GM23248 (cell line): ENCODE measurements at regions not wholly inside any gene's neighbourhood (a gene's known extent, or its start where the extent isn't known, plus 50 kb on each side); places are given as distances from the start of the nearest gene placed in this dataset.
"Not testable (repeated sequence)": the region's sequence is repeated elsewhere in the genome, so short reads cannot be mapped to it uniquely, and the experiment has no call there.

Source experiments
- DNase-seq: peaks from one replicate; pipeline ENCODE4 v3.0.0-alpha.2; 2015
- H2AFZ ChIP-seq: fragments of 200-600 bp; sonication (generic); 2 replicates; pipeline ENCODE4 v1.6.1; 2016; ENCODE audit warnings: antibody characterized with exemption
- H3F3A ChIP-seq: fragments of 200-600 bp; sonication (generic); 2 replicates; pipeline ENCODE4 v1.6.1; 2016; ENCODE audit warnings: mild to moderate bottlenecking, antibody characterized with exemption, mixed run types; ENCODE audit not compliant: insufficient read depth
- H3K27ac ChIP-seq: fragments of 200-600 bp; sonication (generic); 2 replicates; pipeline ENCODE4 v1.5.1; 2016; ENCODE audit warnings: mild to moderate bottlenecking
- H3K27me3 ChIP-seq: fragments of 200-600 bp; sonication (generic); replicated peaks from 2 replicates; pipeline ENCODE4 v1.6.1; 2016; ENCODE audit warnings: mild to moderate bottlenecking; ENCODE audit not compliant: insufficient read depth
- H3K36me3 ChIP-seq: fragments of 200-600 bp; sonication (generic); 2 replicates; pipeline ENCODE4 v1.6.1; 2016; ENCODE audit warnings: low read depth, mild to moderate bottlenecking
- H3K4me1 ChIP-seq: fragments of 200-600 bp; sonication (generic); 2 replicates; pipeline ENCODE4 v1.6.1; 2016; ENCODE audit warnings: mild to moderate bottlenecking; ENCODE audit not compliant: insufficient read depth
- H3K4me2 ChIP-seq: fragments of 200-600 bp; sonication (generic); one replicate; pipeline ENCODE4 v1.6.1; 2016; ENCODE audit warnings: mild to moderate bottlenecking; ENCODE audit not compliant: unreplicated experiment
- H3K4me3 ChIP-seq: fragments of 200-600 bp; sonication (generic); 2 replicates; pipeline ENCODE4 v1.5.1; 2016; ENCODE audit warnings: mild to moderate bottlenecking
- H3K79me2 ChIP-seq: fragments of 200-600 bp; sonication (generic); 2 replicates; pipeline ENCODE4 v1.6.1; 2016; ENCODE audit warnings: mild to moderate bottlenecking; ENCODE audit not compliant: insufficient read depth
- H3K9ac ChIP-seq: fragments of 200-600 bp; sonication (generic); 2 replicates; pipeline ENCODE4 v1.6.1; 2016; ENCODE audit warnings: mild to moderate bottlenecking
- H3K9me2 ChIP-seq: fragments of 200-600 bp; sonication (generic); 2 replicates; pipeline ENCODE4 v1.6.1; 2016; ENCODE audit warnings: mixed run types, mild to moderate bottlenecking, moderate library complexity; ENCODE audit not compliant: insufficient read depth
- H3K9me3 ChIP-seq: fragments of 200-600 bp; sonication (generic); one replicate; pipeline ENCODE4 v1.6.1; 2017; ENCODE audit warnings: low read depth
- H4K20me1 ChIP-seq: fragments of 200-600 bp; sonication (generic); 2 replicates; pipeline ENCODE4 v1.6.0; 2016; ENCODE audit not compliant: insufficient read depth
- EZH2 ChIP-seq: fragments of 200-600 bp; sonication (generic); IDR thresholded peaks from 2 replicates; pipeline ENCODE4 v1.6.1; 2018; ENCODE audit warnings: antibody characterized with exemption, mild to moderate bottlenecking; ENCODE audit not compliant: insufficient read depth, poor library complexity, severe bottlenecking
- EZH2phosphoT487 ChIP-seq: fragments of 200-600 bp; sonication (generic); IDR thresholded peaks from 2 replicates; pipeline ENCODE4 v1.6.1; 2018; ENCODE audit warnings: antibody characterized with exemption, moderate library complexity, mild to moderate bottlenecking, low read depth; ENCODE audit not compliant: insufficient read depth
- WGBS, 2 experiments: methylation state at CpG; one replicate each; pipeline ENCODE4 v1.1.6; 2015 to 2017; ENCODE audit warnings: low lambda C conversion rate in 2 of 2, low coverage in 1 of 2; ENCODE audit errors: missing lambda C conversion rate in 2 of 2; 5-methylcytosine and 5-hydroxymethylcytosine counted together
- in situ Hi-C: fragments of 300-500 bp; cut with MboI; formaldehyde crosslinking; loops from 2 replicates; pipeline ENCODE4 v1.15.0; 2020

GRCh38 chr1:113298941-113299340 is 91.4 kb upstream of the MAGI3 start:
- TF ChIP-seq EZH2 = no peak
- TF ChIP-seq EZH2phosphoT487 = no peak
- Histone ChIP-seq H3K36me3 (no peaks in the 10 kb centered on the region), H3F3A (no peaks in the 10 kb centered on the region), H3K27me3 (peaks cover 22% of the 10 kb centered on the region; the same call in 1 of the 2 replicates), H3K4me2 (no peak overlapping the region), H3K79me2 (no peaks in the 10 kb centered on the region), H3K27ac (no peak overlapping the region), H3K9me2 (no peaks in the 10 kb centered on the region), H3K4me1 (no peaks in the 10 kb centered on the region), H2AFZ (no peak overlapping the region), H3K9me3 (no peaks in the 10 kb centered on the region), H3K4me3 (no peak overlapping the region), H3K9ac (no peak overlapping the region), H4K20me1 (no peaks in the 10 kb centered on the region)
- in situ Hi-C loops = no loop called here
- DNase-seq = no peak
- 28 to 32% methylated on average over 3 of the region's 3 CpGs for WGBS, 2 experiments

DNA sequence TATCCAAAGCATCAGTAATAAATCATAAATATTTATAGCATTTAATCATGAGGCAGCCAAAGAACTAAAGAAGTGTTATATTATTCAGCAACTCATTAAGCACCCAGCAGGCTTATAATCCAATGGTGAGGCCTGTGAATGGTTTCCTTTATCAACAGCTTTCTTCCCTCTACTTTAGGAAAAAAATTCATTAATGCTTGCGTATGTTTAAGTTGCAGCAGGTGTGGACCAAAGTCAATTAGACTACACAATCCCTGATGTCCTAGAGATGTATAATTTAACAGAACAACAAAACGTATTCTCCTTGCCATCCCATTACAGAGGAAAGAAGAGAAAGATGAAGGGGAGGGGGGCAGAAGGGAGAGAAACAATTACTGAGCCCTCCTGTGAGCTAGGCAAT is 87.7 kb upstream of the MAGI3 start:
- H3K4me2 ChIP-seq = no peak overlapping the region
- no peaks in the 10 kb centered on the region for H3K79me2 ChIP-seq
- no peaks in the 10 kb centered on the region for H4K20me1 ChIP-seq
- 29 to 38% methylated on average over 2 of the region's 2 CpGs for WGBS, 2 experiments
- no peaks in the 10 kb centered on the region for H3K36me3 ChIP-seq
- TF ChIP-seq EZH2phosphoT487 = no peak
- TF ChIP-seq EZH2 = no peak
- no peak overlapping the region for H2AFZ ChIP-seq
- no peaks in the 10 kb centered on the region for H3K9me2 ChIP-seq
- in situ Hi-C loops = no loop called here
- H3K27me3 ChIP-seq = peaks cover 14% of the 10 kb centered on the region; the same call in 1 of the 2 replicates
- no peaks in the 10 kb centered on the region for H3F3A ChIP-seq
- no peak overlapping the region for H3K27ac ChIP-seq
- H3K9me3 ChIP-seq = no peaks in the 10 kb centered on the region
- no peaks in the 10 kb centered on the region for H3K4me1 ChIP-seq
- no peak for DNase-seq
- H3K4me3 ChIP-seq = no peak overlapping the region
- H3K9ac ChIP-seq = no peak overlapping the region

DNA sequence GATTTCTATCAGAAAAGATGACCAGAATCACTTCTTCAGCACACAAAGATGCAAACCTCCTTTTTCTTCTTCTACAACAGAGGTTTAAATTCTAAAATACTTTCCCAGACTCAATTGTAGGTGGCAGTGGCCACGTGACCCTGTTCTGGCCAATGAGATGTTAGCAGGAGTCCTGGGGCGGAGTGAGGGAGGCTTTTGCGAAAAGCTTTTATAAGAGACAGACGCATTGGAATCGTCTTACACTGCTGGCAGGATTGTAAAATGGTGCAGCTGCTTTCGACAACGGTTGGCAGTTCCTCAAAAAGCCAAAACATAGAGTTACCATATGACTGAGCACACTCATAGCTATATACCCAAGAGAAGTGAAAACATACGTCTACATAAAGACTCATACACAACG is 87.0 kb upstream of the MAGI3 start:
- Histone ChIP-seq H3K79me2 (no peaks in the 10 kb centered on the region), H3F3A (no peaks in the 10 kb centered on the region), H3K9me2 (no peaks in the 10 kb centered on the region), H3K27ac (no peak overlapping the region), H3K36me3 (no peaks in the 10 kb centered on the region), H2AFZ (no peak overlapping the region), H3K4me2 (no peak overlapping the region), H4K20me1 (no peaks in the 10 kb centered on the region), H3K9me3 (no peaks in the 10 kb centered on the region), H3K27me3 (peaks cover 14% of the 10 kb centered on the region; the same call in 1 of the 2 replicates), H3K4me3 (no peak overlapping the region), H3K4me1 (0 out of 2 replicates have a peak, but pooled peaks cover 5% of the 10 kb centered on the region), H3K9ac (no peak overlapping the region)
- in situ Hi-C loops = no loop called here
- 2 to 5% methylated on average over 9 of the region's 9 CpGs for WGBS, 2 experiments
- DNase-seq = no peak
- no peak for TF ChIP-seq EZH2
- TF ChIP-seq EZH2phosphoT487 = no peak

- H3K9me2 ChIP-seq, H3K79me2 ChIP-seq, H3K4me3 ChIP-seq, H3K9ac ChIP-seq, H3K36me3 ChIP-seq, in situ Hi-C loops, H4K20me1 ChIP-seq, H3F3A ChIP-seq, H3K4me1 ChIP-seq, H3K9me3 ChIP-seq, H3K27ac ChIP-seq, H3K27me3 ChIP-seq, DNase-seq, H3K4me2 ChIP-seq, H2AFZ ChIP-seq: not testable (repeated sequence)
- 66 to 71% methylated on average over 4 of the region's 4 CpGs for WGBS, 2 experiments
Observed at GRCh38 chr1:113305029-113305428, 85.3 kb upstream of the MAGI3 start.

- Histone ChIP-seq H3K9me3 (no peaks in the 10 kb centered on the region), H3K9ac (no peak overlapping the region), H3K36me3 (no peaks in the 10 kb centered on the region), H3F3A (no peaks in the 10 kb centered on the region), H3K4me3 (no peak overlapping the region), H3K4me1 (0 out of 2 replicates have a peak, but pooled peaks cover 6% of the 10 kb centered on the region), H3K4me2 (no peak overlapping the region), H4K20me1 (no peaks in the 10 kb centered on the region), H3K79me2 (no peaks in the 10 kb centered on the region), H2AFZ (no peak overlapping the region), H3K9me2 (no peaks in the 10 kb centered on the region), H3K27me3 (no peaks in the 10 kb centered on the region), H3K27ac (no peak overlapping the region)
- peak; percentile 64 for DNase-seq
- in situ Hi-C loops = no loop called here
- no peak for TF ChIP-seq EZH2phosphoT487
- no peak for TF ChIP-seq EZH2
- WGBS, 2 experiments = 43% methylated on average over 3 of the region's 3 CpGs
Observed at GRCh38 chr1:113307771-113308445, 82.4 kb upstream of the MAGI3 start.

DNA sequence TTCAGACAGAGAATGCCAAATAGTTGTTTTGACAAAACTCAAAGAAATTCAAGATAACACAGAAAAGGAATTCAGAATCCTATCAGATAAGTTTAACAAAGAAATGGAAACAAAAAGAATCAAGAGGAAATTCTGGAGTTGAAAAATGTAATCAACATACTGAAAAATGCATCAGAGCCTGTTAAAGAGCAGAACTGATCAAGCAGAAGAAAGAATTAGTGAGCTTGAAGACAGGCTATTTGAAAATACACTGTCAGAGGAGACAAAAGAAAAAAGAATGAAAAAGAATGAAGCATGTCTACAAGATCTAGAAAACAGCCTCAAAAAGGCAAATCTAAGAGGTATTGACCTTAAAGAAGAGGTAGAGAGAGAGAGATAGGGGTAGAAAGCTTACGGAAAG is 77.7 kb upstream of the MAGI3 start:
- H3K9me3 ChIP-seq, H3K79me2 ChIP-seq, H3K4me2 ChIP-seq, H3K27ac ChIP-seq, H2AFZ ChIP-seq, H3K4me1 ChIP-seq, H3K9me2 ChIP-seq, H3F3A ChIP-seq, DNase-seq, H4K20me1 ChIP-seq, H3K9ac ChIP-seq, H3K36me3 ChIP-seq, in situ Hi-C loops, H3K27me3 ChIP-seq, H3K4me3 ChIP-seq: not testable (repeated sequence)
- WGBS, 2 experiments = 41 to 47% methylated on average over 1 of the region's 1 CpG
